HEK293 (cell line): ENCODE measurements at regions not wholly inside any gene's neighbourhood (a gene's known extent, or its start where the extent isn't known, plus 50 kb on each side); places are given as distances from the start of the nearest gene placed in this dataset.

Source experiments
- CTCF ChIA-PET: fragments of 350-600 bp; formaldehyde crosslinking; extraction: SDS; loops from one replicate; lab custom pipeline; 2021; ENCODE audit warnings: antibody characterized with exemption; lab: Yijun Ruan, JAX
- POLR2A ChIA-PET: fragments of 300-600 bp; formaldehyde crosslinking; extraction: SDS; loops from one replicate; lab custom pipeline; 2020; ENCODE audit warnings: antibody characterized with exemption, inconsistent platforms; lab: Yijun Ruan, JAX
- H3K27ac ChIP-seq: fragments of 200-500 bp; sonication (Bioruptor generic); 2 replicates; pipeline ENCODE4 v1.5.1; 2014; ENCODE audit warnings: low read depth, low read length, control low read depth, inconsistent platforms; ENCODE audit errors: extremely low read depth
- H3K36me3 ChIP-seq, 2 experiments: fragments of 200-500 bp in 1 of 2; sonication (Bioruptor generic) in 1 of 2; 1 replicate in 1 of 2; 2 replicates in 1 of 2; pipeline ENCODE4 v1.5.1; 2014 to 2017; ENCODE audit warnings: inconsistent platforms in 2 of 2, low read length in 2 of 2; ENCODE audit not compliant: control insufficient read depth in 2 of 2, insufficient read depth in 1 of 2
- H3K4me1 ChIP-seq: fragments of 200-500 bp; sonication (Bioruptor generic); 2 replicates; pipeline ENCODE4 v1.5.1; 2014; ENCODE audit warnings: mild to moderate bottlenecking, low read length, inconsistent platforms; ENCODE audit not compliant: control insufficient read depth, insufficient read depth
- H3K4me3 ChIP-seq: 2 replicates; pipeline ENCODE4 v1.5.1; 2011; ENCODE audit warnings: low read depth, mild to moderate bottlenecking, control low read depth, low read length, moderate library complexity
- H3K9me3 ChIP-seq: fragments of 200-500 bp; sonication (Bioruptor generic); 2 replicates; pipeline ENCODE4 v1.5.1; 2014; ENCODE audit warnings: low read depth, low read length, inconsistent platforms; ENCODE audit not compliant: control insufficient read depth, insufficient read depth
- BCL11B ChIP-seq: fragments of 450-650 bp; formaldehyde crosslinking; IDR thresholded peaks from 2 replicates; pipeline ENCODE4 v1.5.1; 2016; ENCODE audit warnings: low read depth, missing biosample characterization, missing genetic modification characterization
- BCL6B ChIP-seq: fragments of 450-650 bp; formaldehyde crosslinking; IDR thresholded peaks from 2 replicates; pipeline ENCODE4 v1.5.1; 2017; ENCODE audit warnings: missing biosample characterization, missing genetic modification characterization
- EGR2 ChIP-seq: fragments of 450-650 bp; formaldehyde crosslinking; IDR thresholded peaks from 2 replicates; pipeline ENCODE4 v1.5.1; 2016; ENCODE audit warnings: low read depth, missing biosample characterization, missing genetic modification characterization
- GLI2 ChIP-seq: fragments of 450-650 bp; formaldehyde crosslinking; IDR thresholded peaks from 2 replicates; pipeline ENCODE4; 2017; ENCODE audit warnings: missing biosample characterization, missing genetic modification characterization, low read depth, borderline replicate concordance
- GLI4 ChIP-seq: fragments of 450-650 bp; formaldehyde crosslinking; IDR thresholded peaks from 2 replicates; pipeline ENCODE4 v1.5.1; 2016; ENCODE audit warnings: missing biosample characterization, missing genetic modification characterization
- GLIS2 ChIP-seq: fragments of 450-650 bp; formaldehyde crosslinking; IDR thresholded peaks from 2 replicates; pipeline ENCODE4 v1.5.1; 2016; ENCODE audit warnings: missing biosample characterization, missing genetic modification characterization
- PBX3 ChIP-seq: sonication (generic); formaldehyde crosslinking; IDR thresholded peaks from 2 replicates; pipeline ENCODE4 v1.8.1; 2022; ENCODE audit warnings: mild to moderate bottlenecking, moderate library complexity, missing genetic modification reagents
- SALL2 ChIP-seq: fragments of 450-650 bp; formaldehyde crosslinking; IDR thresholded peaks from 2 replicates; pipeline ENCODE4 v1.5.0; 2017; ENCODE audit warnings: missing biosample characterization, mild to moderate bottlenecking, missing genetic modification characterization, borderline replicate concordance
- SP2 ChIP-seq: fragments of 450-650 bp; formaldehyde crosslinking; IDR thresholded peaks from 2 replicates; pipeline ENCODE4 v1.5.1; 2016; ENCODE audit warnings: missing biosample characterization, missing genetic modification characterization
- SP3 ChIP-seq: fragments of 450-650 bp; formaldehyde crosslinking; IDR thresholded peaks from 2 replicates; pipeline ENCODE4 v1.5.1; 2016; ENCODE audit warnings: missing biosample characterization, missing genetic modification characterization
- TRIM28 ChIP-seq: IDR thresholded peaks from 2 replicates; pipeline ENCODE4 v1.6.1; 2011; ENCODE audit warnings: low read length, control low read depth, borderline replicate concordance
- ZBTB17 ChIP-seq: fragments of 450-650 bp; formaldehyde crosslinking; IDR thresholded peaks from 2 replicates; pipeline ENCODE4 v1.5.1; 2016; ENCODE audit warnings: missing biosample characterization, missing genetic modification characterization
- ZBTB21 ChIP-seq: fragments of 450-650 bp; formaldehyde crosslinking; IDR thresholded peaks from 2 replicates; pipeline ENCODE4 v1.5.1; 2017; ENCODE audit warnings: missing biosample characterization, missing genetic modification characterization
- ZBTB6 ChIP-seq: fragments of 450-650 bp; formaldehyde crosslinking; IDR thresholded peaks from 2 replicates; pipeline ENCODE4 v1.5.1; 2017; ENCODE audit warnings: missing biosample characterization, missing genetic modification characterization
- ZBTB7A ChIP-seq: fragments of 450-650 bp; formaldehyde crosslinking; IDR thresholded peaks from 2 replicates; pipeline ENCODE4 v1.5.1; 2016; ENCODE audit warnings: low read depth, missing biosample characterization, missing genetic modification characterization
- ZFP3 ChIP-seq: fragments of 450-650 bp; formaldehyde crosslinking; IDR thresholded peaks from 2 replicates; pipeline ENCODE4 v1.5.1; 2016; ENCODE audit warnings: low read depth, missing biosample characterization, missing genetic modification characterization
- ZNF10 ChIP-seq: fragments of 450-650 bp; formaldehyde crosslinking; IDR thresholded peaks from 2 replicates; pipeline ENCODE4 v1.5.1; 2017; ENCODE audit warnings: missing biosample characterization, missing genetic modification characterization
- ZNF112 ChIP-seq: fragments of 450-650 bp; formaldehyde crosslinking; IDR thresholded peaks from 2 replicates; pipeline ENCODE4 v1.5.0; 2017; ENCODE audit warnings: missing biosample characterization, missing genetic modification characterization
- ZNF114 ChIP-seq: fragments of 450-650 bp; formaldehyde crosslinking; IDR thresholded peaks from 2 replicates; pipeline ENCODE4 v1.5.0; 2017; ENCODE audit warnings: missing biosample characterization, missing genetic modification characterization
- ZNF132 ChIP-seq: fragments of 450-650 bp; formaldehyde crosslinking; IDR thresholded peaks from 2 replicates; pipeline ENCODE4 v1.5.1; 2017; ENCODE audit warnings: missing biosample characterization, missing genetic modification characterization, borderline replicate concordance
- ZNF19 ChIP-seq: fragments of 450-650 bp; formaldehyde crosslinking; IDR thresholded peaks from 2 replicates; pipeline ENCODE4; 2016; ENCODE audit warnings: missing biosample characterization, missing genetic modification characterization, low read depth
- ZNF2 ChIP-seq: fragments of 450-650 bp; formaldehyde crosslinking; IDR thresholded peaks from 2 replicates; pipeline ENCODE4 v1.5.1; 2016; ENCODE audit warnings: missing biosample characterization, missing genetic modification characterization
- ZNF223 ChIP-seq: fragments of 450-650 bp; formaldehyde crosslinking; IDR thresholded peaks from 2 replicates; pipeline ENCODE4 v1.5.1; 2016; ENCODE audit warnings: missing biosample characterization, missing genetic modification characterization
- ZNF280D ChIP-seq: fragments of 450-650 bp; formaldehyde crosslinking; IDR thresholded peaks from 2 replicates; pipeline ENCODE4 v1.5.1; 2016; ENCODE audit warnings: missing biosample characterization, missing genetic modification characterization
- ZNF324 ChIP-seq: fragments of 450-650 bp; formaldehyde crosslinking; IDR thresholded peaks from 2 replicates; pipeline ENCODE4 v1.5.1; 2016; ENCODE audit warnings: missing biosample characterization, missing genetic modification characterization
- ZNF335 ChIP-seq: fragments of 450-650 bp; formaldehyde crosslinking; conservative IDR thresholded peaks from 2 replicates; pipeline ENCODE4 v1.5.1; 2016; ENCODE audit warnings: missing biosample characterization, missing genetic modification characterization
- ZNF37A ChIP-seq: fragments of 450-650 bp; IDR thresholded peaks from 2 replicates; pipeline ENCODE4 v1.5.1; 2018; ENCODE audit warnings: missing biosample characterization, missing genetic modification characterization
- ZNF449 ChIP-seq: fragments of 450-650 bp; formaldehyde crosslinking; IDR thresholded peaks from 2 replicates; pipeline ENCODE4 v1.5.1; 2017; ENCODE audit warnings: missing biosample characterization, mild to moderate bottlenecking, missing genetic modification characterization, moderate library complexity
- ZNF555 ChIP-seq: fragments of 450-650 bp; formaldehyde crosslinking; conservative IDR thresholded peaks from 2 replicates; pipeline ENCODE4 v1.5.1; 2017; ENCODE audit warnings: missing biosample characterization, mild to moderate bottlenecking, missing genetic modification characterization, inconsistent platforms
- ZNF558 ChIP-seq: fragments of 450-650 bp; formaldehyde crosslinking; IDR thresholded peaks from 2 replicates; pipeline ENCODE4 v1.5.1; 2016; ENCODE audit warnings: missing biosample characterization, missing genetic modification characterization
- ZNF571 ChIP-seq: fragments of 450-650 bp; formaldehyde crosslinking; IDR thresholded peaks from 2 replicates; pipeline ENCODE4 v1.5.0; 2017; ENCODE audit warnings: missing biosample characterization, missing genetic modification characterization
- ZNF658 ChIP-seq: fragments of 450-650 bp; formaldehyde crosslinking; IDR thresholded peaks from 2 replicates; pipeline ENCODE4; 2016; ENCODE audit warnings: missing biosample characterization, missing genetic modification characterization
- ZNF677 ChIP-seq: fragments of 450-650 bp; IDR thresholded peaks from 2 replicates; pipeline ENCODE4 v1.5.0; 2018; ENCODE audit warnings: missing biosample characterization, mild to moderate bottlenecking, missing genetic modification characterization, moderate library complexity
- ZNF768 ChIP-seq: fragments of 450-650 bp; formaldehyde crosslinking; IDR thresholded peaks from 2 replicates; pipeline ENCODE4 v1.5.1; 2018; ENCODE audit warnings: missing biosample characterization, mild to moderate bottlenecking, missing genetic modification characterization
- ZNF792 ChIP-seq: fragments of 450-650 bp; formaldehyde crosslinking; IDR thresholded peaks from 2 replicates; pipeline ENCODE4 v1.5.1; 2016; ENCODE audit warnings: missing biosample characterization, missing genetic modification characterization
- ZSCAN30 ChIP-seq: fragments of 450-650 bp; IDR thresholded peaks from 2 replicates; pipeline ENCODE4 v1.5.1; 2018; ENCODE audit warnings: missing biosample characterization, mild to moderate bottlenecking, missing genetic modification characterization, moderate library complexity

GRCh38 chr14:61977217-61977616 is 215.0 kb downstream of the SNAPC1 start:
- no peaks in the 10 kb centered on the region for H3K4me1 ChIP-seq

GRCh38 chr14:61988240-61988639 is 226.0 kb downstream of the SNAPC1 start:
- TF ChIP-seq ZFP3 (tag by site-specific recombination) (no peak), ZNF2 (tag by site-specific recombination) (no peak), EGR2 (no peak), BCL11B (no peak), ZNF571 (tag by site-specific recombination) (no peak), ZNF768 (tag by site-specific recombination) (no peak), ZNF558 (tag by site-specific recombination) (no peak), GLI4 (no peak), ZBTB6 (no peak), ZNF114 (tag by site-specific recombination) (no peak), ZNF280D (tag by site-specific recombination) (no peak), ZNF37A (tag by site-specific recombination) (no peak), ZNF335 (tag by site-specific recombination) (no peak), ZNF449 (tag by site-specific recombination) (no peak), ZBTB7A (tag by site-specific recombination) (no peak), ZNF658 (tag by site-specific recombination) (no peak), TRIM28 (no peak), ZNF10 (tag by site-specific recombination) (no peak), SP2 (no peak), PBX3 (CRISPR knock-in tag) (no peak)
- H3K36me3 ChIP-seq = no peaks in the 10 kb centered on the region
- H3K27ac ChIP-seq = no peak overlapping the region
- ChIA-PET POLR2A (no interaction called here), CTCF (no interaction called here)
- no peaks in the 10 kb centered on the region for H3K9me3 ChIP-seq
- no peak overlapping the region for H3K4me3 ChIP-seq
- H3K4me1 ChIP-seq = no peaks in the 10 kb centered on the region

More at GRCh38 chr14:61977217-61977616, 215.0 kb downstream of the SNAPC1 start:
- ChIA-PET CTCF (no interaction called here), POLR2A (no interaction called here)
- Histone ChIP-seq H3K4me3 (no peak overlapping the region), H3K9me3 (no peaks in the 10 kb centered on the region), H3K36me3 (no peaks in the 10 kb centered on the region), H3K27ac (no peak overlapping the region)
- TF ChIP-seq ZNF19 (tag by site-specific recombination) = no peak
- TF ChIP-seq GLIS2 (tag by site-specific recombination) = no peak
- TF ChIP-seq GLI2 (tag by site-specific recombination) = no peak
- no peak for TF ChIP-seq ZNF132
- TF ChIP-seq SP2 = no peak
- TF ChIP-seq ZBTB17 (tag by site-specific recombination) = no peak
- no peak for TF ChIP-seq ZNF324 (tag by site-specific recombination)
- TF ChIP-seq ZBTB21 = no peak
- TF ChIP-seq SALL2 = no peak
- TF ChIP-seq ZNF223 = no peak
- TF ChIP-seq SP3 (tag by site-specific recombination) = no peak
- TF ChIP-seq ZNF555 (tag by site-specific recombination) = no peak
- TF ChIP-seq ZNF112 (tag by site-specific recombination) = no peak
- no peak for TF ChIP-seq ZSCAN30 (tag by site-specific recombination)
- TF ChIP-seq ZNF677 (tag by site-specific recombination) = no peak
- TF ChIP-seq BCL6B (tag by site-specific recombination) = no peak
- TF ChIP-seq ZNF792 (tag by site-specific recombination) = no peak
